ENCODE measurements at regions not wholly inside any gene's neighbourhood (a gene's known extent, or its start where the extent isn't known, plus 50 kb on each side); places are given as distances from the start of the nearest gene placed in this dataset.
"Not testable (repeated sequence)": the region's sequence is repeated elsewhere in the genome, so short reads cannot be mapped to it uniquely, and the experiment has no call there.

DNA sequence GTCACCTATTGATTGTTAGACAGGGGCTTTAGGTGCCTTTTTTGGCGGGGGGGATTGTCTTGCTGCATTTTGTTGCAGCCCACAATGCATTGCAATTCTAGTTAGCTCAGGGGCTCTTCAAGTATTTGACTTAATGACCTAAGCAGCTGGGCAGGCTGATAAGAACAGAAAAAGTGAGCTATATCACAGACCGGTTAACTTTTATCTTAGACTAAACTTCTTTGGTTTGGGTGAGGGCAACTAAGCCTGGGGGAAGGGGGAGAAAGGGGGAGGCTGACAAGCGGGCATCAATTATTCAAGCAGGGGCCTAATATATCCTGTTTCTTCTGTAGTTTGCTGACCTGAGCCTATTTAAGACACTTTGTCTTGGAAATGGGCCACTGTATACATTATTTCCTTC is 66.0 kb upstream of the GPR6 start:
- intact Hi-C loops (cut with DNase I) = no loop called here
- no peak for TF ChIP-seq POLR2A (IDR thresholded peaks at IDR 0.05)
- TF ChIP-seq, protein P1, sequence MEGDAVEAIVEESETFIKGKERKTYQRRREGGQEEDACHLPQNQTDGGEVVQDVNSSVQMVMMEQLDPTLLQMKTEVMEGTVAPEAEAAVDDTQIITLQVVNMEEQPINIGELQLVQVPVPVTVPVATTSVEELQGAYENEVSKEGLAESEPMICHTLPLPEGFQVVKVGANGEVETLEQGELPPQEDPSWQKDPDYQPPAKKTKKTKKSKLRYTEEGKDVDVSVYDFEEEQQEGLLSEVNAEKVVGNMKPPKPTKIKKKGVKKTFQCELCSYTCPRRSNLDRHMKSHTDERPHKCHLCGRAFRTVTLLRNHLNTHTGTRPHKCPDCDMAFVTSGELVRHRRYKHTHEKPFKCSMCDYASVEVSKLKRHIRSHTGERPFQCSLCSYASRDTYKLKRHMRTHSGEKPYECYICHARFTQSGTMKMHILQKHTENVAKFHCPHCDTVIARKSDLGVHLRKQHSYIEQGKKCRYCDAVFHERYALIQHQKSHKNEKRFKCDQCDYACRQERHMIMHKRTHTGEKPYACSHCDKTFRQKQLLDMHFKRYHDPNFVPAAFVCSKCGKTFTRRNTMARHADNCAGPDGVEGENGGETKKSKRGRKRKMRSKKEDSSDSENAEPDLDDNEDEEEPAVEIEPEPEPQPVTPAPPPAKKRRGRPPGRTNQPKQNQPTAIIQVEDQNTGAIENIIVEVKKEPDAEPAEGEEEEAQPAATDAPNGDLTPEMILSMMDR (IDR thresholded peaks at IDR 0.05) = no peak
- no peak for TF ChIP-seq EP300 (IDR thresholded peaks at IDR 0.05)
- no peak for TF ChIP-seq POLR2AphosphoS5 (IDR thresholded peaks at IDR 0.05)
- H3K4me1 ChIP-seq = no peaks in the 10 kb centered on the region
- H3K9me3 ChIP-seq = peaks cover 0 to 4% (median 0%) of the 10 kb centered on the region in 4 donors
- no peaks in the 10 kb centered on the region for H3K27me3 ChIP-seq
- DNase-seq = no peak
- H3K36me3 ChIP-seq = no peaks in the 10 kb centered on the region
- 73 to 82% methylated on average over 3 of the region's 3 CpGs for WGBS, 2 donors
- no peak overlapping the region for H3K4me3 ChIP-seq
- no peak overlapping the region for H3K27ac ChIP-seq

DNA sequence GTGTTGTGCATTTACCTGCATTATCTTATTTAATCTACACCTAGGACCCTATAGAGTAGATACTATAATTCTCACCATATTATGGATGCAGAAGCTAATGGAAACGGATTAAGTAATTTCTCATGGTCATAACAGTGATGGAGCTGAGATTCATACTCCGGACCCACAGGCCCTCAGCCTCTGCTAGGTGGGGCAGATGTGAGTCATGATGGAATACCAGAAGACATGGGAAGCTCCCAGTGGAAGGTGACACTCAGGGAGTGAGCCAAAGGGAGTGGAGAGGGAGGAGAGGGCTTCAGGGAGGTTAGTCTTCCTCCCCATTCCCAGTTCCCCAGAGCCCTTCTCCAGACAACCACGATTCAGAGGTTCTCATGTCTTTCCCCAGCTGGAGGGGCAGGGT is 65.2 kb upstream of the GPR6 start:
- no peak overlapping the region for H3K27ac ChIP-seq
- DNase-seq = no peak
- H3K36me3 ChIP-seq = no peaks in the 10 kb centered on the region
- H3K9me3 ChIP-seq = peaks cover 0 to 4% (median 0%) of the 10 kb centered on the region in 4 donors
- TF ChIP-seq, protein P1 (IDR thresholded peaks at IDR 0.05) = no peak
- no peak for TF ChIP-seq POLR2A (IDR thresholded peaks at IDR 0.05)
- no peak for TF ChIP-seq POLR2AphosphoS5 (IDR thresholded peaks at IDR 0.05)
- no peak for TF ChIP-seq EP300 (IDR thresholded peaks at IDR 0.05)
- WGBS, 2 donors = 84 to 94% methylated on average over 3 of the region's 3 CpGs
- no peaks in the 10 kb centered on the region for H3K27me3 ChIP-seq
- intact Hi-C loops (cut with DNase I) = no loop called here
- H3K4me3 ChIP-seq = no peak overlapping the region
- H3K4me1 ChIP-seq = no peaks in the 10 kb centered on the region

DNA sequence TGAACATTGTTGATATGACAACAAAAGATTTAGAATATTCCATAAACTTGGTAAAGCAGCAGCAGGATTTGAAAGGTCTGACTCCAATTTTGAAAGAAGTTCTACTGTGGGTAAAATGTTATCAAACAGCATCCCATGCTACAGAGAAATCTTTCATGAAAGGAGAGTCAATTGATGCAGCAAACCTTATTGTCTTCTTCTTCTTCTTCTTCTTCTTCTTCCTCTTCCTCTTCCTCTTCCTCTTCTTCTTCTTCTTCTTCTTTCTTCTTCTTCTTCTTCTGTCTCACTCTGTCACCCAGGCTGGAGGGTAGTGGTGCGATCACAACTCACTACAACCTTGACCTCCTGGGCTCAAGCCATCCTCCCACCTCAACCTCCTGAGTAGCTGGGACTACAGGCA is 62.4 kb upstream of the GPR6 start:
- DNase-seq; H3K27me3 ChIP-seq; H3K27ac ChIP-seq; H3K9me3 ChIP-seq; intact Hi-C loops (cut with DNase I); H3K4me3 ChIP-seq; H3K36me3 ChIP-seq; H3K4me1 ChIP-seq: not testable (repeated sequence)
- WGBS, 2 donors = 98% methylated on average over 1 of the region's 1 CpG

DNA sequence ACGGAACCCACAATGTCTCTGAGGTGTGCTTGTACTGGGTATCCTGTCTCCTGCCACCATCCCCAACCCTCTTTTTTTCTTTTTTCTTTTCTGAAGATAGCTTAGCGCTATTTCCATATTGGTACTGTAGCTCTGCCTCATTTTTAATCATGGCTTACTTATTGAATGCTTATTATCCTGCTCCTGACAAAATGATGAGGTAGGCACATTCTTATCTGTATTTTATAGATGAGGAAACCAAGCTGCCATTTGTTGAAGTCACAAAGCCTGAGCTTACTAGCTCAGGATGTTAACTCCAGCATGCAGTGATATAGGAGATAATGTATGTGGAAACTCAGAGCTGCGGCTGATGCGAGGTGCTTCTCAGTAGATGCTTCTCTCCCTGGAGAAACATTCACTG is 61.4 kb upstream of the GPR6 start:
- no peaks in the 10 kb centered on the region for H3K4me1 ChIP-seq
- no peak overlapping the region for H3K4me3 ChIP-seq
- no peaks in the 10 kb centered on the region for H3K36me3 ChIP-seq
- intact Hi-C loops (cut with DNase I) = no loop called here
- TF ChIP-seq EP300 (IDR thresholded peaks at IDR 0.05) (no peak), POLR2AphosphoS5 (IDR thresholded peaks at IDR 0.05) (no peak), POLR2A (IDR thresholded peaks at IDR 0.05) (no peak)
- TF ChIP-seq, protein P1 (IDR thresholded peaks at IDR 0.05) = no peak
- H3K27me3 ChIP-seq = no peaks in the 10 kb centered on the region
- no peak for DNase-seq
- H3K9me3 ChIP-seq = peaks cover 0 to 4% (median 0%) of the 10 kb centered on the region in 4 donors
- H3K27ac ChIP-seq = no peak overlapping the region
- 72 to 96% methylated on average over 4 of the region's 4 CpGs for WGBS, 2 donors

DNA sequence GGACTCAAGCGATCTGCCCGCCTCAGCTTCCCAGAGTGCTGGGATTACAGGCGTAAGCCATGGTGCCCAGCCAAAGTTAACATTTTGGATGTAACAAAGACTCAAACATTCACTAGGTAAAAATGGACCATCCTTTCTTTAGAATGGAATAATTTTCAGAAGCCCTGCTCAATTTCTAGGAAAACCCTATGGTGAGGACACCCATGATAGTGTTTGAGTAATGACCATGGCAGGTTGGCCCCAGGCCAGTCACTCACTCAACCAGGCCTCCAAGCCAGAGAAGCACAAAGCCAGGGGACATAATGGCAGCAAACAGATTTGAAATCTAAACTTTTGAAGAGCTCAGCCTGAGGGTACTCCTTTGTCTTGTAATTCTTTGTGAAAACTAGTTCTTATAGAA is 59.9 kb upstream of the GPR6 start:
- DNase-seq = no peak
- TF ChIP-seq POLR2A (IDR thresholded peaks at IDR 0.05) (no peak), EP300 (IDR thresholded peaks at IDR 0.05) (no peak), POLR2AphosphoS5 (IDR thresholded peaks at IDR 0.05) (no peak)
- TF ChIP-seq, protein P1 (IDR thresholded peaks at IDR 0.05) = no peak
- peaks cover 0 to 4% (median 0%) of the 10 kb centered on the region in 4 donors for H3K9me3 ChIP-seq
- 95% methylated on average over 3 of the region's 3 CpGs for WGBS, 2 donors
- H3K4me1 ChIP-seq = no peaks in the 10 kb centered on the region
- no peak overlapping the region for H3K4me3 ChIP-seq
- no peaks in the 10 kb centered on the region for H3K27me3 ChIP-seq
- intact Hi-C loops (cut with DNase I) = no loop called here
- no peaks in the 10 kb centered on the region for H3K36me3 ChIP-seq
- no peak overlapping the region for H3K27ac ChIP-seq
